VCaP (cell line): ENCODE measurements at regions not wholly inside any gene's neighbourhood (a gene's known extent, or its start where the extent isn't known, plus 50 kb on each side); places are given as distances from the start of the nearest gene placed in this dataset.

Experiments
- H3K27ac ChIP-seq: fragments of 450-650 bp; 2 replicates; pipeline ENCODE4 v1.5.1; 2017
- CTCF ChIP-seq: fragments of 450-650 bp; conservative IDR thresholded peaks from 2 replicates; pipeline ENCODE4 v1.5.1; 2017; ENCODE audit warnings: mild to moderate bottlenecking, moderate library complexity

DNA sequence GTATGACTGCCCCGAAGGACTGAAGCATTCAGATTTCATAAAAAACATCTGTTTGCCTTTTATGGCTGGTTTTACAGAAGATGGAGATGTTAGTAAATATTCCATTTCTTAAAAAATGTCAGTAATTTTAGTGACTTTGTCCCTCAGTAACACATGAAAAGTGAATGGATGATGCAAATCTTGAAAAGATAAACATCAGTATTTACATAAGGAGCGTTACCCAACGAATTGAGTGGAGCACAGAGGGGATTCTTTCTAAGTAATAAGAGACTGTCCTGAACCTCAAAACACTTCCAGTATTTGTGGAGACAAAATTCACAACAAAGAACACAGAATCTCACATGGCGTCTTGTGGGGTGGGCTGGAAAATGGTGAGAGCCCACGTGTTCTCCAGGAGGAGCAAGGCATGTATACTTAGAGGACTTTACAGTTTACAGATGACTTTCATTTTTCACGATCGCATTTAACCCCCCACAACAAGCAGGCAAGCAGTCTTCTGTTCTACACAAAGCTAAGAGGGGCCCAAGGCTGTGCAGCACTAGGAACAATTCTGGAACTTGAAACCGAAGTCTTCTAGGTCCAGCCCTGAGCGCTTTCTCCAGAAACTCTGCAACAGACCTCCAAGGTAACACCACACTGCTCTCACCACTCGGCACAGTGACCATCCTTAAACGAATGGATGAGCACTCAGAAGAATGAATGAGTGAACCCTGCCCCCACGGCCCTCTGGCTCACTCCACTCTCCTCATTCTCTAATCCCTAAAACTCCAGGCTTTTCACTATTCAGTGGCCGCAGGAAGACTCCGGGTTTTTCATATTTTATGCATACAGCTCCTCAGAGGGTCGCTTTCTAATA is 709.8 kb downstream of the UQCRFS1 start:
- no peak for TF ChIP-seq CTCF
- H3K27ac ChIP-seq, result no peak overlapping the region

DNA sequence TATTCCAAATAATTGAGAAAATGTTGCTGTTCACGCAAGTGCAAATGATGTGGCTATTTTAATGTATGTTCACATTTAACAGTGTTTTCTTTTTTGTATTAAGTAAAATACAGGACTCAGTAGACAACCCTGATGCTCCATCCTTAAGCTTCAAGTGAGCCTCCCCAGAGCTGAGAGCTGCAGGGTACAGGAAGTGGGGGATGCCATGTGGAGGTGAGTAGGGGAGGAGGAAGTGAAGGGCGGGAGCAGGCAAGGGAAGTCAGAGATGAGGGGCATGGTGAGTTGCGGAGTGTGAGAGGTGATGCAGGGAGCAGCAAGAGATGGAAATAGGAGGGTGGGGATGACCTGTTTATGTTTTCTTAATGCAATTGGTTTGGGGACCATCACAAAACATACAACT is 711.0 kb downstream of the UQCRFS1 start:
- no peak overlapping the region for H3K27ac ChIP-seq
- no peak for TF ChIP-seq CTCF

GRCh38 chr19:28500982-28501630 is 711.8 kb downstream of the UQCRFS1 start:
- no peak for TF ChIP-seq CTCF
- H3K27ac ChIP-seq, result no peak overlapping the region

- no peak overlapping the region for H3K27ac ChIP-seq
- TF ChIP-seq CTCF, result no peak
Observed at GRCh38 chr19:28500296-28500695, 712.7 kb downstream of the UQCRFS1 start.

- no peak overlapping the region for H3K27ac ChIP-seq
- no peak for TF ChIP-seq CTCF
Observed at GRCh38 chr19:28498404-28498976, 714.5 kb downstream of the UQCRFS1 start.

DNA sequence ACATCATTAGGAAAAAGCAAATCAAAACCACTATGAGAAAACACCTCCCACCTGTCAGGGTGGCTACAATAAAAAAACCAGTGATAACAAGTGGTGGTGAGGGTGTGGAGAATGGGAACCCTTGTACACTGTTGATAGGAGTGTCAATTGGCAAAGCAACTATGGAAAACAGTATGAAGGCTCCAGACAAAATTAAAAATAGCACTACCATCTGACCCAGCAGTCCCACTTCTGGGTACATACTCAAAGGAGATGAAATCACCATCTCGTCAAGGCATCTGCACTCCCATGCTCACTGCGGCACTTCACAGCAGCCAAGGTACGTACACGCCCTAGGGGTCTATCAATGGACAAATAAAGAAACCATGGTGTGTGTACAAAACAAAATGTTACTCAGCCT is 715.1 kb downstream of the UQCRFS1 start:
- no peak overlapping the region for H3K27ac ChIP-seq
- TF ChIP-seq CTCF, result no peak

DNA sequence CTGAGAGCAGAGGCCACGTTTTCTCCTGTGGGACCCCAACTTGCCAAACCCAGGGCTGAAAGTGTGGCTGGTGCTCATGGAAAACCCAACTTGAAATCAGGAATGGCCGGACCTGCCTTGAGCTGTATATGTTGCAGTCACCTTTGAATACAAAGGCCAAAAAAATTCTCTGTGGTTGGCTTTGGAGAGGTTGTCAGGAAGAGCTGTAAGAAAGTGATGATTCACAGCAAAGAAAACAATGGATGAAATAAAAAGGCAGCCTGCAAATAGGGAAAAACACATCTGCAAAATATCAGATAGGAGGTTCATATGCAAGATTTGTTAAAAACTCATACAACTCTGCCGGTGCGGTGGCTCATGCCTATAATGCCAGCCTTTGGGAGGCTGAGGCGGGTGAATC is 715.8 kb downstream of the UQCRFS1 start:
- TF ChIP-seq CTCF, result no peak
- no peak overlapping the region for H3K27ac ChIP-seq
